ENCODE measurements at regions not wholly inside any gene's neighbourhood (a gene's known extent, or its start where the extent isn't known, plus 50 kb on each side); places are given as distances from the start of the nearest gene placed in this dataset.

- Histone ChIP-seq H3K27ac (ENCODE audit: low read depth, low read length, poor library complexity, severe bottlenecking) (no peak overlapping the region), H3K4me3 (ENCODE audit: low read depth, low read length, poor library complexity, severe bottlenecking) (no peak overlapping the region), H3K4me1 (ENCODE audit: insufficient read depth, low read length, poor library complexity, severe bottlenecking) (no peaks in the 10 kb centered on the region), H3K36me3 (ENCODE audit: insufficient read depth, low read length) (no peaks in the 10 kb centered on the region), H3K79me2 (ENCODE audit: insufficient read depth, low read depth, low read length) (no peaks in the 10 kb centered on the region), H3K4me2 (ENCODE audit: low read length) (no peak overlapping the region), H2AFZ (ENCODE audit: low read length) (no peak overlapping the region), H3K9me3 (ENCODE audit: low read length) (no peaks in the 10 kb centered on the region), H4K20me1 (ENCODE audit: insufficient read depth, low read length) (no peaks in the 10 kb centered on the region), H3K9me2 (ENCODE audit: insufficient read depth, low read length) (no peaks in the 10 kb centered on the region)
- ChIA-PET POLR2A (no interaction called here), CTCF (ENCODE audit: unreplicated experiment) (no interaction called here)
- intact Hi-C loops (cut with micrococcal nuclease; ENCODE audit: unreplicated experiment): no loop called here
- no TSS peak for BruUV-seq (replicated peaks)
- DNase-seq (ENCODE audit: low spot score): no peak
- TF ChIP-seq EZH2phosphoT487 (IDR thresholded peaks at IDR 0.05; ENCODE audit: borderline replicate concordance, low read depth, low read length): no peak
- TF ChIP-seq, protein P1, sequence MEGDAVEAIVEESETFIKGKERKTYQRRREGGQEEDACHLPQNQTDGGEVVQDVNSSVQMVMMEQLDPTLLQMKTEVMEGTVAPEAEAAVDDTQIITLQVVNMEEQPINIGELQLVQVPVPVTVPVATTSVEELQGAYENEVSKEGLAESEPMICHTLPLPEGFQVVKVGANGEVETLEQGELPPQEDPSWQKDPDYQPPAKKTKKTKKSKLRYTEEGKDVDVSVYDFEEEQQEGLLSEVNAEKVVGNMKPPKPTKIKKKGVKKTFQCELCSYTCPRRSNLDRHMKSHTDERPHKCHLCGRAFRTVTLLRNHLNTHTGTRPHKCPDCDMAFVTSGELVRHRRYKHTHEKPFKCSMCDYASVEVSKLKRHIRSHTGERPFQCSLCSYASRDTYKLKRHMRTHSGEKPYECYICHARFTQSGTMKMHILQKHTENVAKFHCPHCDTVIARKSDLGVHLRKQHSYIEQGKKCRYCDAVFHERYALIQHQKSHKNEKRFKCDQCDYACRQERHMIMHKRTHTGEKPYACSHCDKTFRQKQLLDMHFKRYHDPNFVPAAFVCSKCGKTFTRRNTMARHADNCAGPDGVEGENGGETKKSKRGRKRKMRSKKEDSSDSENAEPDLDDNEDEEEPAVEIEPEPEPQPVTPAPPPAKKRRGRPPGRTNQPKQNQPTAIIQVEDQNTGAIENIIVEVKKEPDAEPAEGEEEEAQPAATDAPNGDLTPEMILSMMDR (conservative IDR thresholded peaks at IDR 0.05; ENCODE audit: low read length): no peak
Observed at GRCh38 chr9:85453850-85454249, 287.9 kb downstream of the AGTPBP1 start.

- H3K79me2 ChIP-seq (ENCODE audit: insufficient read depth, low read depth, low read length): no peaks in the 10 kb centered on the region
- DNase-seq (ENCODE audit: low spot score): no peak
- no peak overlapping the region for H3K4me3 ChIP-seq (ENCODE audit: low read depth, low read length, poor library complexity, severe bottlenecking)
- CTCF ChIA-PET (ENCODE audit: unreplicated experiment): no interaction called here
- intact Hi-C loops (cut with micrococcal nuclease; ENCODE audit: unreplicated experiment): no loop called here
- no peaks in the 10 kb centered on the region for H4K20me1 ChIP-seq (ENCODE audit: insufficient read depth, low read length)
- TF ChIP-seq EZH2phosphoT487 (IDR thresholded peaks at IDR 0.05; ENCODE audit: borderline replicate concordance, low read depth, low read length): no peak
- TF ChIP-seq, protein P1 (conservative IDR thresholded peaks at IDR 0.05; ENCODE audit: low read length): no peak
- POLR2A ChIA-PET: no interaction called here
- H3K4me2 ChIP-seq (ENCODE audit: low read length): no peak overlapping the region
- no peaks in the 10 kb centered on the region for H3K9me3 ChIP-seq (ENCODE audit: low read length)
- no peak overlapping the region for H3K27ac ChIP-seq (ENCODE audit: low read depth, low read length, poor library complexity, severe bottlenecking)
- no peaks in the 10 kb centered on the region for H3K4me1 ChIP-seq (ENCODE audit: insufficient read depth, low read length, poor library complexity, severe bottlenecking)
- no peak overlapping the region for H2AFZ ChIP-seq (ENCODE audit: low read length)
- no peaks in the 10 kb centered on the region for H3K36me3 ChIP-seq (ENCODE audit: insufficient read depth, low read length)
- no TSS peak for BruUV-seq (replicated peaks)
- no peaks in the 10 kb centered on the region for H3K9me2 ChIP-seq (ENCODE audit: insufficient read depth, low read length)
Observed at GRCh38 chr9:85452841-85453240, 288.9 kb downstream of the AGTPBP1 start.

DNA sequence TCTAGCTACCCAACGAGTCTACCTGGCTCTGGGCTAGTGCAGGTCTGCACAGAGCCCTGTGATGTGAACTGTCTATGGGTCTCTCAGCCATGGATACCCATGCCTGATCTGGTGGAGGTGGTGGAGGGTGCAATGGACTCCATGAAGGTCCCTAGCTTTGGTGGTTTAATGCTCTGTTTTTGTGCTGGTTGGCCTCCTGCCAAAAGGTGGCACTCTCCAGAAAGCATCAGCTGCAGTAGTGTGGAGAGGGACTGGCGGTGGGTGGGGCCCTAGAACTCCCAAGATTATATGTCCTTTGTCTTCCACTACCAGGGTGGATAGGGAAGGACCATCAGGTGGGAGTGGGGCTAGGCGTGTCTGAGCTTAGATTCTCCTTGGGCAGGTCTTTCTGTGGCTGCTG, 290.1 kb downstream of the AGTPBP1 start:
- H3K9me2 ChIP-seq (ENCODE audit: insufficient read depth, low read length): no peaks in the 10 kb centered on the region
- no peaks in the 10 kb centered on the region for H3K36me3 ChIP-seq (ENCODE audit: insufficient read depth, low read length)
- no peak overlapping the region for H3K4me3 ChIP-seq (ENCODE audit: low read depth, low read length, poor library complexity, severe bottlenecking)
- DNase-seq (ENCODE audit: low spot score): no peak
- intact Hi-C loops (cut with micrococcal nuclease; ENCODE audit: unreplicated experiment): no loop called here
- H3K4me1 ChIP-seq (ENCODE audit: insufficient read depth, low read length, poor library complexity, severe bottlenecking): no peaks in the 10 kb centered on the region
- ChIA-PET CTCF (ENCODE audit: unreplicated experiment) (no interaction called here), POLR2A (no interaction called here)
- no peaks in the 10 kb centered on the region for H3K79me2 ChIP-seq (ENCODE audit: insufficient read depth, low read depth, low read length)
- H3K4me2 ChIP-seq (ENCODE audit: low read length): no peak overlapping the region
- no peaks in the 10 kb centered on the region for H3K9me3 ChIP-seq (ENCODE audit: low read length)
- H3K27ac ChIP-seq (ENCODE audit: low read depth, low read length, poor library complexity, severe bottlenecking): no peak overlapping the region
- H4K20me1 ChIP-seq (ENCODE audit: insufficient read depth, low read length): no peaks in the 10 kb centered on the region
- H2AFZ ChIP-seq (ENCODE audit: low read length): no peak overlapping the region
- TF ChIP-seq, protein P1 (conservative IDR thresholded peaks at IDR 0.05; ENCODE audit: low read length): no peak
- TF ChIP-seq EZH2phosphoT487 (IDR thresholded peaks at IDR 0.05; ENCODE audit: borderline replicate concordance, low read depth, low read length): no peak
- BruUV-seq (replicated peaks): no TSS peak
